WTC11 (cell line): ENCODE measurements at regions not wholly inside any gene's neighbourhood (a gene's known extent, or its start where the extent isn't known, plus 50 kb on each side); places are given as distances from the start of the nearest gene placed in this dataset.

ENCODE experiments used
- ATAC-seq: fragments of 200-7000 bp; cut with Tn5 transposase; 2 replicates; pipeline ENCODE4 v1.10.0; 2021; ENCODE audit warnings: mild to moderate bottlenecking, moderate library complexity
- CTCF ChIA-PET: fragments of 300-600 bp; sonication (Branson Sonifier 250); formaldehyde crosslinking; loops from one replicate; lab custom pipeline; 2021; ENCODE audit warnings: antibody characterized with exemption; lab: Charles Lee
- POLR2A ChIA-PET: fragments of 350-600 bp; sonication (Branson Sonifier 250); formaldehyde crosslinking; loops from one replicate; lab custom pipeline; 2021; ENCODE audit warnings: antibody characterized with exemption; lab: Charles Lee
- DNase-seq: peaks from one replicate; pipeline ENCODE4 v3.0.0; 2021; ENCODE audit warnings: low spot score
- H3K27ac Mint-ChIP-seq: 2 replicates; pipeline ENCODE4 v1.8.0; 2021; ENCODE audit warnings: mixed read lengths
- H3K27me3 Mint-ChIP-seq: 2 replicates; pipeline ENCODE4 v1.8.0; 2021; ENCODE audit warnings: low read depth, mild to moderate bottlenecking, moderate library complexity, mixed read lengths
- H3K36me3 Mint-ChIP-seq: 2 replicates; pipeline ENCODE4 v1.8.0; 2021; ENCODE audit warnings: mixed read lengths
- H3K4me1 Mint-ChIP-seq: 2 replicates; pipeline ENCODE4 v1.8.0; 2022; ENCODE audit warnings: mixed read lengths
- H3K4me3 Mint-ChIP-seq: 2 replicates; pipeline ENCODE4 v1.8.0; 2021; ENCODE audit warnings: mild to moderate bottlenecking, moderate library complexity, mixed read lengths
- H3K9me3 Mint-ChIP-seq: 2 replicates; pipeline ENCODE4 v1.8.0; 2021; ENCODE audit warnings: mixed read lengths
- ATF1 ChIP-seq: sonication (generic); formaldehyde crosslinking; IDR thresholded peaks from 2 replicates; pipeline ENCODE4 v1.8.1; 2023; ENCODE audit warnings: mild to moderate bottlenecking, moderate library complexity, missing genetic modification reagents
- FOXJ3 ChIP-seq: sonication (generic); formaldehyde crosslinking; IDR thresholded peaks from 2 replicates; pipeline ENCODE4 v1.9.0; 2021; ENCODE audit warnings: missing genetic modification reagents, mild to moderate bottlenecking, borderline replicate concordance
- MYBL2 ChIP-seq: sonication (generic); formaldehyde crosslinking; IDR thresholded peaks from 2 replicates; pipeline ENCODE4 v1.8.1; 2023; ENCODE audit warnings: mild to moderate bottlenecking, moderate library complexity, missing genetic modification reagents
- NR2C2 ChIP-seq: sonication (generic); formaldehyde crosslinking; IDR thresholded peaks from 2 replicates; pipeline ENCODE4 v1.8.0; 2022; ENCODE audit warnings: mild to moderate bottlenecking, missing genetic modification reagents
- OVOL2 ChIP-seq: fragments of 250-450 bp; sonication (Bioruptor Pico); IDR thresholded peaks from 2 replicates; pipeline ENCODE4 v1.9.0; 2021; ENCODE audit warnings: mild to moderate bottlenecking, borderline replicate concordance
- ZNF423 ChIP-seq: fragments of 250-450 bp; sonication (Bioruptor Pico); IDR thresholded peaks from 2 replicates; pipeline ENCODE4 v2.1.2; 2022; ENCODE audit warnings: mild to moderate bottlenecking, moderate library complexity
- TF ChIP-seq, protein P1 (sequence below): fragments of 250-450 bp; sonication (Bioruptor Pico); IDR thresholded peaks from 2 replicates; pipeline ENCODE4 v1.9.0; 2021; ENCODE audit warnings: mild to moderate bottlenecking
- TF ChIP-seq, protein P2 (sequence below): sonication (generic); formaldehyde crosslinking; IDR thresholded peaks from 2 replicates; pipeline ENCODE4 v1.8.0; 2022; ENCODE audit warnings: missing genetic modification reagents
- TF ChIP-seq, protein P3 (sequence below): fragments of 250-450 bp; sonication (Bioruptor Pico); IDR thresholded peaks from 2 replicates; pipeline ENCODE4 v2.1.2; 2022; ENCODE audit warnings: mild to moderate bottlenecking, moderate library complexity
- TF ChIP-seq, protein P4 (sequence below): fragments of 250-450 bp; sonication (Bioruptor Pico); IDR thresholded peaks from 2 replicates; pipeline ENCODE4 v1.9.0; 2021; ENCODE audit warnings: mild to moderate bottlenecking
- TF ChIP-seq, protein P5 (sequence below): fragments of 250-450 bp; sonication (Bioruptor Pico); conservative IDR thresholded peaks from 2 replicates; pipeline ENCODE4 v1.9.0; 2021; ENCODE audit warnings: mild to moderate bottlenecking
- TF ChIP-seq, protein P6 (sequence below): sonication (generic); formaldehyde crosslinking; IDR thresholded peaks from 2 replicates; pipeline ENCODE4 v1.8.1; 2022; ENCODE audit warnings: mild to moderate bottlenecking, moderate library complexity, missing genetic modification reagents
- TF ChIP-seq, protein P7 (sequence below): fragments of 200-600 bp; IDR thresholded peaks from 2 replicates; pipeline ENCODE4 v1.8.0; 2022; ENCODE audit warnings: antibody characterized with exemption

DNA sequence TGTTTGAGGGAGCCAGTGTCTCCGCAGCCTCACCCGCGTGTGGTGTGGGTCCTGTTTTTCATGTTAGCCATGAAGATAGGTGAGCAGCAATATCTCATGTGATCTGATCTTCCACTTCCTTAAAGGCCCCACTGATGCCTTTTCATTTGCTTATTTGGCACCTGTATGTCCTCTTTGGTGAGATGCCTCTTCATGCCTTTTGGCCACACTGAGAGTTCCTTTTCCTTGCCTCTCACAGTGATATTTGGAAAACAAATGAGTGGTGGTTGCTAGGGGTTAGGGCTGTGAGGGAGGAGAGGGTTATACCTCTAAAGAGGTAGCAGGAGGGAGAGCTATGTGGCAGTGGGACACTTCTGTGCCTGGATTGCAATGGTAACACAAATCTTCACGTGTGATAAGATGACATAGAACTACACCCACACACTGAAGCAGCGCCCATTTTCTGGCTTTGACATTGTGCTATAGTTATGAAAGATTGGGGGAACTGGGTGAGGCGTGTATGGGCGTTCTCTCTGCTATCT, 90.4 kb upstream of the TNS3 start:
- Mint-ChIP-seq H3K4me3 (no peak overlapping the region), H3K27ac (peak overlapping the region; percentile 56), H3K36me3 (peaks cover 9% of the 10 kb centered on the region), H3K9me3 (peaks cover 12% of the 10 kb centered on the region), H3K27me3 (peaks cover 5% of the 10 kb centered on the region), H3K4me1 (peaks cover 36% of the 10 kb centered on the region)
- CTCF ChIA-PET, result interaction anchor here (1.4 kb wide), 1 partner anchor 405 kb away, joined by 3 read pairs; no protein-coding TSS in a partner anchor
- TF ChIP-seq NR2C2 (CRISPR knock-in tag) (no peak), FOXJ3 (no peak), ATF1 (no peak), ZNF423 (CRISPR knock-in tag) (no peak), OVOL2 (no peak), MYBL2 (CRISPR knock-in tag) (no peak)
- TF ChIP-seq, protein P1, sequence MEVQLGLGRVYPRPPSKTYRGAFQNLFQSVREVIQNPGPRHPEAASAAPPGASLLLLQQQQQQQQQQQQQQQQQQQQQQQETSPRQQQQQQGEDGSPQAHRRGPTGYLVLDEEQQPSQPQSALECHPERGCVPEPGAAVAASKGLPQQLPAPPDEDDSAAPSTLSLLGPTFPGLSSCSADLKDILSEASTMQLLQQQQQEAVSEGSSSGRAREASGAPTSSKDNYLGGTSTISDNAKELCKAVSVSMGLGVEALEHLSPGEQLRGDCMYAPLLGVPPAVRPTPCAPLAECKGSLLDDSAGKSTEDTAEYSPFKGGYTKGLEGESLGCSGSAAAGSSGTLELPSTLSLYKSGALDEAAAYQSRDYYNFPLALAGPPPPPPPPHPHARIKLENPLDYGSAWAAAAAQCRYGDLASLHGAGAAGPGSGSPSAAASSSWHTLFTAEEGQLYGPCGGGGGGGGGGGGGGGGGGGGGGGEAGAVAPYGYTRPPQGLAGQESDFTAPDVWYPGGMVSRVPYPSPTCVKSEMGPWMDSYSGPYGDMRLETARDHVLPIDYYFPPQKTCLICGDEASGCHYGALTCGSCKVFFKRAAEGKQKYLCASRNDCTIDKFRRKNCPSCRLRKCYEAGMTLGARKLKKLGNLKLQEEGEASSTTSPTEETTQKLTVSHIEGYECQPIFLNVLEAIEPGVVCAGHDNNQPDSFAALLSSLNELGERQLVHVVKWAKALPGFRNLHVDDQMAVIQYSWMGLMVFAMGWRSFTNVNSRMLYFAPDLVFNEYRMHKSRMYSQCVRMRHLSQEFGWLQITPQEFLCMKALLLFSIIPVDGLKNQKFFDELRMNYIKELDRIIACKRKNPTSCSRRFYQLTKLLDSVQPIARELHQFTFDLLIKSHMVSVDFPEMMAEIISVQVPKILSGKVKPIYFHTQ (CRISPR knock-in tag), result no peak
- TF ChIP-seq, protein P2, sequence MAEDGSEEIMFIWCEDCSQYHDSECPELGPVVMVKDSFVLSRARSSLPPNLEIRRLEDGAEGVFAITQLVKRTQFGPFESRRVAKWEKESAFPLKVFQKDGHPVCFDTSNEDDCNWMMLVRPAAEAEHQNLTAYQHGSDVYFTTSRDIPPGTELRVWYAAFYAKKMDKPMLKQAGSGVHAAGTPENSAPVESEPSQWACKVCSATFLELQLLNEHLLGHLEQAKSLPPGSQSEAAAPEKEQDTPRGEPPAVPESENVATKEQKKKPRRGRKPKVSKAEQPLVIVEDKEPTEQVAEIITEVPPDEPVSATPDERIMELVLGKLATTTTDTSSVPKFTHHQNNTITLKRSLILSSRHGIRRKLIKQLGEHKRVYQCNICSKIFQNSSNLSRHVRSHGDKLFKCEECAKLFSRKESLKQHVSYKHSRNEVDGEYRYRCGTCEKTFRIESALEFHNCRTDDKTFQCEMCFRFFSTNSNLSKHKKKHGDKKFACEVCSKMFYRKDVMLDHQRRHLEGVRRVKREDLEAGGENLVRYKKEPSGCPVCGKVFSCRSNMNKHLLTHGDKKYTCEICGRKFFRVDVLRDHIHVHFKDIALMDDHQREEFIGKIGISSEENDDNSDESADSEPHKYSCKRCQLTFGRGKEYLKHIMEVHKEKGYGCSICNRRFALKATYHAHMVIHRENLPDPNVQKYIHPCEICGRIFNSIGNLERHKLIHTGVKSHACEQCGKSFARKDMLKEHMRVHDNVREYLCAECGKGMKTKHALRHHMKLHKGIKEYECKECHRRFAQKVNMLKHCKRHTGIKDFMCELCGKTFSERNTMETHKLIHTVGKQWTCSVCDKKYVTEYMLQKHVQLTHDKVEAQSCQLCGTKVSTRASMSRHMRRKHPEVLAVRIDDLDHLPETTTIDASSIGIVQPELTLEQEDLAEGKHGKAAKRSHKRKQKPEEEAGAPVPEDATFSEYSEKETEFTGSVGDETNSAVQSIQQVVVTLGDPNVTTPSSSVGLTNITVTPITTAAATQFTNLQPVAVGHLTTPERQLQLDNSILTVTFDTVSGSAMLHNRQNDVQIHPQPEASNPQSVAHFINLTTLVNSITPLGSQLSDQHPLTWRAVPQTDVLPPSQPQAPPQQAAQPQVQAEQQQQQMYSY (CRISPR knock-in tag), result no peak
- TF ChIP-seq, protein P3, sequence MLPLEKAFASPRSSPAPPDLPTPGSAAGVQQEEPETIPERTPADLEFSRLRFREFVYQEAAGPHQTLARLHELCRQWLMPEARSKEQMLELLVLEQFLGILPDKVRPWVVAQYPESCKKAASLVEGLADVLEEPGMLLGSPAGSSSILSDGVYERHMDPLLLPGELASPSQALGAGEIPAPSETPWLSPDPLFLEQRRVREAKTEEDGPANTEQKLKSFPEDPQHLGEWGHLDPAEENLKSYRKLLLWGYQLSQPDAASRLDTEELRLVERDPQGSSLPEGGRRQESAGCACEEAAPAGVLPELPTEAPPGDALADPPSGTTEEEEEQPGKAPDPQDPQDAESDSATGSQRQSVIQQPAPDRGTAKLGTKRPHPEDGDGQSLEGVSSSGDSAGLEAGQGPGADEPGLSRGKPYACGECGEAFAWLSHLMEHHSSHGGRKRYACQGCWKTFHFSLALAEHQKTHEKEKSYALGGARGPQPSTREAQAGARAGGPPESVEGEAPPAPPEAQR (CRISPR knock-in tag), result no peak
- TF ChIP-seq, protein P4, sequence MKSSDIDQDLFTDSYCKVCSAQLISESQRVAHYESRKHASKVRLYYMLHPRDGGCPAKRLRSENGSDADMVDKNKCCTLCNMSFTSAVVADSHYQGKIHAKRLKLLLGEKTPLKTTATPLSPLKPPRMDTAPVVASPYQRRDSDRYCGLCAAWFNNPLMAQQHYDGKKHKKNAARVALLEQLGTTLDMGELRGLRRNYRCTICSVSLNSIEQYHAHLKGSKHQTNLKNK (CRISPR knock-in tag), result no peak
- TF ChIP-seq, protein P5, sequence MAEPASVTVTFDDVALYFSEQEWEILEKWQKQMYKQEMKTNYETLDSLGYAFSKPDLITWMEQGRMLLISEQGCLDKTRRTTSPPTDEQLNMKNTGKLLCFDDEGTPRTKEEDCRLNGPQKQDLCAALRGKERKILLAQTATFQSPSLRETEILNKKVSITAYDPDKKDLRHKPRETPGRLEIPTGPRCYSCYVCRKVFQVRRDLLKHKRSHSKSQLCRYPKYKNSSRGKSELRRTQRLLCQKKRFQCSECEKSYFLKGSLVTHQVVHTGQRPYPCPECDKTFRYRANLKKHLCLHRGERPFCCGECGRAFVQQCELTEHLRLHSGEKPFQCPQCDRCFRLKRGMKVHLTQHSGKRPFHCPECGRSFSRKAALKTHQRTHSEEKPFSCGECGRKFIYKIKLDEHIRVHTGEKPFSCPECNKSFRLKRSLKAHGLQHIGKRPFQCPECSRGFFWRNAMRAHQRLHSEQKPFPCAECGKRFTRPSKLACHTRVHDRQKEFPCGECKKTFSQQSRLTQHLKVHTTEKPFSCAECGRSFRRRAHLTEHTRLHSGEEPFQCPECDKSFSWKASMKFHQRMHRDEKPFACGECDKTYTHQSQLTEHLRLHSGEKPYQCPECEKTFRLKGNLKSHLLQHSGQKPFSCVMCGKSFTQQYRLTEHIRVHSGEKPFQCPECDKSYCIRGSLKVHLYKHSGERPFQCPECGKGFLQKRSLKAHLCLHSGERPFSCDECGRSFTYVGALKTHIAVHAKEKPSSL (CRISPR knock-in tag), result no peak
- TF ChIP-seq, protein P6, sequence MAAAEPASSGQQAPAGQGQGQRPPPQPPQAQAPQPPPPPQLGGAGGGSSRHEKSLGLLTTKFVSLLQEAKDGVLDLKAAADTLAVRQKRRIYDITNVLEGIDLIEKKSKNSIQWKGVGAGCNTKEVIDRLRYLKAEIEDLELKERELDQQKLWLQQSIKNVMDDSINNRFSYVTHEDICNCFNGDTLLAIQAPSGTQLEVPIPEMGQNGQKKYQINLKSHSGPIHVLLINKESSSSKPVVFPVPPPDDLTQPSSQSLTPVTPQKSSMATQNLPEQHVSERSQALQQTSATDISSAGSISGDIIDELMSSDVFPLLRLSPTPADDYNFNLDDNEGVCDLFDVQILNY (CRISPR knock-in tag), result no peak
- TF ChIP-seq, protein P7, sequence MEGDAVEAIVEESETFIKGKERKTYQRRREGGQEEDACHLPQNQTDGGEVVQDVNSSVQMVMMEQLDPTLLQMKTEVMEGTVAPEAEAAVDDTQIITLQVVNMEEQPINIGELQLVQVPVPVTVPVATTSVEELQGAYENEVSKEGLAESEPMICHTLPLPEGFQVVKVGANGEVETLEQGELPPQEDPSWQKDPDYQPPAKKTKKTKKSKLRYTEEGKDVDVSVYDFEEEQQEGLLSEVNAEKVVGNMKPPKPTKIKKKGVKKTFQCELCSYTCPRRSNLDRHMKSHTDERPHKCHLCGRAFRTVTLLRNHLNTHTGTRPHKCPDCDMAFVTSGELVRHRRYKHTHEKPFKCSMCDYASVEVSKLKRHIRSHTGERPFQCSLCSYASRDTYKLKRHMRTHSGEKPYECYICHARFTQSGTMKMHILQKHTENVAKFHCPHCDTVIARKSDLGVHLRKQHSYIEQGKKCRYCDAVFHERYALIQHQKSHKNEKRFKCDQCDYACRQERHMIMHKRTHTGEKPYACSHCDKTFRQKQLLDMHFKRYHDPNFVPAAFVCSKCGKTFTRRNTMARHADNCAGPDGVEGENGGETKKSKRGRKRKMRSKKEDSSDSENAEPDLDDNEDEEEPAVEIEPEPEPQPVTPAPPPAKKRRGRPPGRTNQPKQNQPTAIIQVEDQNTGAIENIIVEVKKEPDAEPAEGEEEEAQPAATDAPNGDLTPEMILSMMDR, result no peak
- no peak for DNase-seq
- peak; percentile 55 for ATAC-seq
- POLR2A ChIA-PET, result no interaction called here
